ENCODE measurements at regions not wholly inside any gene's neighbourhood (a gene's known extent, or its start where the extent isn't known, plus 50 kb on each side); places are given as distances from the start of the nearest gene placed in this dataset.

- DNase-seq: no peak
These were observed 104.7 kb upstream of the ANKRD55 start for GRCh38 chr5:56337715-56338319.

DNA sequence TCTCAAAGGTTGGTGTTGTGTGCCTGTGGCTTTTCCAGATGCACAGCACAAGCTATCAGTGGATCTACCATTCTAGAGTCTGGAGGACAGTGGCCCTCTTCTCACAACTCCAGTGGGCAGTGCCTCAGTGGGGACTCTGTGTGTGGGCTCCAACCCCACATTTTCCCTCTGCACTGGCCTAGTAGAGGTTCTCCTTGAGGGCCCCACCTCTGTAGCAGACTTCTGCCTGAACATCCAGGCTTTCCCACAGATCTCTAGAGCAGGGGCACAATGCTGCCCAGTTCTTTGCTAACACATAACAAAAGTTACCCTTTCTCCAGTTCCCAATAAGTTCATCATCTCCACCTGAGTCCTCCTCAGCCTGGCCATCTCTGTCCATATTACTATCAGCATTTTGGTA lies 102.1 kb upstream of the ANKRD55 start:
- no peak for DNase-seq

- no peak for DNase-seq
These were observed 97.7 kb upstream of the ANKRD55 start for GRCh38 chr5:56330806-56331205.

GRCh38 chr5:56330167-56330566 lies 97.0 kb upstream of the ANKRD55 start:
- DNase-seq: no peak

DNA sequence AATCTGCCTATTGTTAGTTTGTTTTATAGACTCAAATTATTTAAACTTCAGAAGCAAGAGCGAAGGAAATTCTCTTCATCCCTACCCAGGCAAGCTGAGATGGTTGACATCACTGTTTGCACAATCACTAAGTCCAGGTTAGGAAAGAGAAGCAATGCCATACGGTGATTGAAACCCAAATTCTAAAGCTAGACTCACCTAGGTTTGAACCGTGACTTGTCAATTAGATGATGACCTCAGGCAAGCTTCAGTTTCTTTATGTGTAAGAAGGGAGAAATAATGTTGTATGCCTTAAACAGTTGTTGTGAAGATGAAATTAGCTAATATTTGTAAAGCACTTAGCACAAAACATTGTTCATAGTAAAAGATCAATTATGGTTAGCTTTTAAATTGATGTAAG lies 96.5 kb upstream of the ANKRD55 start:
- DNase-seq: no peak

GRCh38 chr5:56328753-56329560 lies 95.8 kb upstream of the ANKRD55 start:
- no peak for DNase-seq

- no peak for DNase-seq
These were observed 94.7 kb upstream of the ANKRD55 start for GRCh38 chr5:56327809-56328208.

GRCh38 chr5:56326770-56327169 lies 93.6 kb upstream of the ANKRD55 start:
- DNase-seq: no peak

GRCh38 chr5:56326116-56326515 lies 93.0 kb upstream of the ANKRD55 start:
- DNase-seq: no peak

GRCh38 chr5:56325039-56325438 lies 91.9 kb upstream of the ANKRD55 start:
- DNase-seq: no peak

DNA sequence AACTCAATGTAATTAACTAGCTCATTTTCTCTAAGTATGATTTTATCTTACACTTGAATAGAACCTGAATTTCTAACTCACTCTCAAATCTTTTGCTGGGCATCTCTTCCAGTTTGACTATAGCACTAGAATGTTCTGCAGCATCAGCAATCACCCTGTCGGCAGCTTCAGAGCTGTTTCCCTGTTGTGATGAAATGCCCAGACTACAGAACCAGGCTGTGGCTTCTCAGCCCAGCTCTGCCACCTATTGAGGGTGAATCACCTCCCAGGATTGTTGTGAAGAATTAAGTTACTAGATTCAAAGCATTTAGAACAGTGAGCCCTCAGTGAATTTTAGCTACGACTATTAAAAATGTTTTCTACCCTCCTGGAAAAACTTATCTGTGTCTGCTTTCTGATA lies 90.4 kb upstream of the ANKRD55 start:
- DNase-seq: no peak

- no peak for DNase-seq
These were observed 89.5 kb upstream of the ANKRD55 start for GRCh38 chr5:56322592-56322991.

DNA sequence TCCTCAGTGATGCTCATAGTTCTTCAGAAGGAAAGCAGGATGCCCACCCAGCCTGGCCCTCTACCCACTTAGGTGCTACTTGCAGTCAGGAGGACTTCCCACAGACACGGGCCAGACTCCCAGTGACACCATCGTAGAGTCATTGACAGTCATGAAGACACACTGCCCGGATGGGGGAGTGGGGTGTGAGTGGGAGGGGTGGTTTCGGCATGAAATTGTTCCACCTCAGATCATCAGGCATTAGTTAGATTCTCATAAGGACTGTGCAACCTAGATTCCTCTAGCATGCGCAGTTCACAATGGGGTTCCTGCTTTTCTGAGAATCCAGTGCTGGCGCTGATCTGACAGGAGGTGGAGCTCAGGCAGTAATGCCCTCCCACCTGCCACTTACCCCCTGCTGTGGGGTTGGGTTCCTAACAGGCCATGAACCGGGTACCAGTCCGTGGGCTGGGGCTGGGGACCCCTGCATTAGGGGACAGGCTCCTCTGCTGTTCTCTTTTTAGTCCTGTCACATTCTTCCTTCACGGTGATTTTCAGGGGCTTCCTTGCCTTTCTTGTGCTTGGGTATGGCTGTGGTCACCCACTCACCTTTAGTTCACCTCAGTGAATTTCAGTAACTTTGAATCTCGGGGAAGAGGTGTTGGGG lies 88.2 kb upstream of the ANKRD55 start:
- no peak for DNase-seq

GRCh38 chr5:56320686-56321085 lies 87.6 kb upstream of the ANKRD55 start:
- no peak for DNase-seq

GRCh38 chr5:56319526-56320181 lies 86.5 kb upstream of the ANKRD55 start:
- DNase-seq: no peak

- DNase-seq: no peak
These were observed 84.9 kb upstream of the ANKRD55 start for GRCh38 chr5:56317923-56318561.

DNA sequence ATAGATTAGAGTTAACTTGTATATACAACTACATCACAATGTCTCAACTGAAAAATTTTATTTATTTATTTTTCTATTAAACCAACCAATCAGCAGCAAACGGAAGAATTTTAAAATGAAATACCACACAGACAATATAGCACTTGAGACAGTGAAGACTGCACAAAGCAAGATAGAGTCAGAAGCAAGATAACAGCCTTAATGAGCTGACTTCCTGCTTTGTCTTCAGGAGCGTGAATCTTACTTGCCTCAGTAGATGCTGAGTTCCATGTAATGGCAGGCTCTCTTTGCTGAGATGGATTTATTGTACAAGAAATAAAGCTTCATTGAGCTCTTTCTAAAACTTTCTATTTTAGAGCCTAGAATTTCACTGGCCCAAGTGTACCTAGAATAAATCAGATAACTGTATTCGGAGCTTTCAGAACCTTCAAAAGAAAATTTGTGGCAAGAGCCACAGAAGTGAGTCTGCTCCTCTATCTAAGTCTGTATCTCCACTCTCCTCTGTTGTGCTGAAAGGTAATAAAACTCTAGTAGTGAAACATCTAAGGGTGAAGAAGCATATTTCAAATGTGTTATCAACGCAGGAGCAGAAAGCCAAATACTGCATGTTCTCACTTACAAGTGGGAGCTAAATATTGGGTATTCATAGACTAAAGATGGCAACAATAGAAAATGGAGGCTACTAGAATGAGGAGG lies 83.3 kb upstream of the ANKRD55 start:
- DNase-seq: no peak

GRCh38 chr5:56314529-56314928 lies 81.4 kb upstream of the ANKRD55 start:
- no peak for DNase-seq

DNA sequence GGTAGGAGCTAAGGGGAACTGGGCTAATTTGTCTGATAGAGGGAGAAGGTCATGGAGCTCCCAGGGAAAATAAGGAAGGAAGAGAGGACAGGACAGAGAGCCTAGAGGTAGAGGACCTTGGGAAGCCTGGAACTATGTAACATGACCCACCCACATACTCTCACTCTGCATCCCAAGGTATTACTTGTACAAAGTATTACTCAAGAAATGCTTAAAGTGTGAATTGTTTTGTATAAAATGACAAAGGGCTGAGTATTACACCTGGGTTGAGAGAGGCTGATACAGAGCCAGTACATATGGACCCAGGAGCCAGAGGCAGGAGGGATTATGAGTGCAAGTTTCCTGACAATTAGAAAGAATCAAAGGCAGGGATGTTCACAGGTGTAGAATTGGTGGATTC lies 80.5 kb upstream of the ANKRD55 start:
- DNase-seq: no peak

GRCh38 chr5:56313004-56313531 lies 79.9 kb upstream of the ANKRD55 start:
- DNase-seq: no peak

DNA sequence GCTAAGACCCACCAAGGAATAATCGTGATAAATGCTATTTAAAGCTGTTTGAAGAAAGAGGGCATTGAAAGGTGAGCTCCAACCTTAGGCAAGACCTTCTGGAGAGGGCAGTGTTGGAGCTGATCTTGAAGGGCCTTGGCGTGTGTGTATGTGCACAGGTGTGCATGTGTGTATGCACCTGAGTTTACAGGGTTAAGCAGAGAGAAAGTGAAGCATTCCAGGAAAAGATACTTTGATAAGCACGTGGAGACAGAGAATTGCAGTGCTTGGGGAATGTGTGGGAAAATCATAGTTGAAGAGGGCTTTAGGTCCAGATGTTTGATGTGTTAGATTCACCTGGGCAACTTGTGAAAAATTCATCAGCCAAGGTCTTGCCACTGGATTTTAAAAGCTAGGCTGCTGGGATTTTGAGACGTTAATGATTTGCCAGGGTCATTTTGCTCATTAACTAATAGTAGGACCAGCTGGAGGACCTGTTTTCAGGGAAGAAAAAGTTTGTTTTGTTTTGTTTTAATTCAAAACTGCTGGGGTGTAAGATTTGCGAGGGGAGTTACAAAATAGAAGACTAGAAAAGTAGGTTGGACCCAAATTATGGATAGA lies 78.3 kb upstream of the ANKRD55 start:
- DNase-seq: no peak

GRCh38 chr5:56310711-56311204 lies 77.6 kb upstream of the ANKRD55 start:
- DNase-seq: no peak
